ENCODE measurements at regions not wholly inside any gene's neighbourhood (a gene's known extent, or its start where the extent isn't known, plus 50 kb on each side); places are given as distances from the start of the nearest gene placed in this dataset.

DNA sequence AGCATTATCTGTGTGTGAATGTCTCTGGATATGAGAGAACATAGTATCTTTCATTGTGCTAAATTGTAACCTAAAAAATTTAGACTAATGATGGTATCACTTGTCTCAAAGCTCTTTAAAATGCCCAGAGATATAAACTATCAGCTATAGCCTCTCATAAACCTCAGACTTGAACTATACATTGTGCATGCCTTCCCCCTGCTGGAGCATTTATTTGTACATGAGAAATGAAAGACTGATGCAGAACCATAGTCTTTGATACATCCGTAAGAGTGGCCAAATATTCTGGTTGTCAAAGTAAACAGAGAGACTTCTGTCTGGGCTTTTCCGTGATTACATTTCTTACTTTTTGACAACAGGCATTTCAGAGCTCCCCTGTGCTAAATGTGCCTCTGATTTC lies 71.9 kb upstream of the CCDC68 start:
- Mint-ChIP-seq H3K9me3 (no peaks in the 10 kb centered on the region), H3K27me3 (no peaks in the 10 kb centered on the region), H3K27ac (no peak overlapping the region), H3K4me1 (ENCODE audit: low read depth) (no peaks in the 10 kb centered on the region), H3K36me3 (ENCODE audit: low read depth) (no peaks in the 10 kb centered on the region), H3K4me3 (no peak overlapping the region)
- intact Hi-C loops (cut with micrococcal nuclease), result no loop called here

- Mint-ChIP-seq H3K36me3 (ENCODE audit: low read depth) (no peaks in the 10 kb centered on the region), H3K4me1 (ENCODE audit: low read depth) (no peaks in the 10 kb centered on the region), H3K4me3 (no peak overlapping the region), H3K27ac (no peak overlapping the region), H3K27me3 (no peaks in the 10 kb centered on the region), H3K9me3 (no peaks in the 10 kb centered on the region)
- intact Hi-C loops (cut with micrococcal nuclease), result no loop called here
Observed at GRCh38 chr18:55024564-55024963, 65.3 kb upstream of the CCDC68 start.

- H3K36me3 Mint-ChIP-seq (ENCODE audit: low read depth), result no peaks in the 10 kb centered on the region
- H3K9me3 Mint-ChIP-seq, result no peaks in the 10 kb centered on the region
- intact Hi-C loops (cut with micrococcal nuclease), result no loop called here
- H3K4me3 Mint-ChIP-seq, result no peak overlapping the region
- H3K27ac Mint-ChIP-seq, result no peak overlapping the region
- H3K27me3 Mint-ChIP-seq, result no peaks in the 10 kb centered on the region
- no peaks in the 10 kb centered on the region for H3K4me1 Mint-ChIP-seq (ENCODE audit: low read depth)
Observed at GRCh38 chr18:55018602-55019001, 59.3 kb upstream of the CCDC68 start.

- Mint-ChIP-seq H3K27me3 (no peaks in the 10 kb centered on the region), H3K9me3 (no peaks in the 10 kb centered on the region), H3K36me3 (ENCODE audit: low read depth) (no peaks in the 10 kb centered on the region), H3K27ac (no peak overlapping the region), H3K4me1 (ENCODE audit: low read depth) (no peaks in the 10 kb centered on the region), H3K4me3 (no peak overlapping the region)
- intact Hi-C loops (cut with micrococcal nuclease), result no loop called here
Observed at GRCh38 chr18:55014095-55014494, 54.8 kb upstream of the CCDC68 start.

DNA sequence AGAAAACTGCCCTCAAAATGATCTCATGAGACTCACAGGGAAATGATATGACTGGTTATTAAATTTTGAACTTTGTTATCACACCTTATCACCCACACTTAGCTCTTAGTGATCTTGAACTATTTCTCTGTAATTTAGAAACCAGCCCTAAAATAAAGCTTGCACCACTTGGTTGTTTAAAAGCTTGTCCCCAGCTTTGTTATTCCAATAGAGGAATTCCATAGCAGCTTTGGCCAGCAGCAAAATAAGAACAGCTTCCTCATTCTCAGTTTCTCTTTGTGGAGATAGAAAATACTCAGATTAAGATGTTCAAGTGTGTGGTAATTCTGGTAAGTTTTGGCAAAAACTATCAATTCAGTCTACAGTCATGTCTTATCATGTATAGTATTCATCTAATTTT lies 54.4 kb upstream of the CCDC68 start:
- Mint-ChIP-seq H3K4me1 (ENCODE audit: low read depth) (no peaks in the 10 kb centered on the region), H3K9me3 (no peaks in the 10 kb centered on the region), H3K27me3 (no peaks in the 10 kb centered on the region), H3K27ac (no peak overlapping the region), H3K36me3 (ENCODE audit: low read depth) (no peaks in the 10 kb centered on the region), H3K4me3 (no peak overlapping the region)
- intact Hi-C loops (cut with micrococcal nuclease), result no loop called here

DNA sequence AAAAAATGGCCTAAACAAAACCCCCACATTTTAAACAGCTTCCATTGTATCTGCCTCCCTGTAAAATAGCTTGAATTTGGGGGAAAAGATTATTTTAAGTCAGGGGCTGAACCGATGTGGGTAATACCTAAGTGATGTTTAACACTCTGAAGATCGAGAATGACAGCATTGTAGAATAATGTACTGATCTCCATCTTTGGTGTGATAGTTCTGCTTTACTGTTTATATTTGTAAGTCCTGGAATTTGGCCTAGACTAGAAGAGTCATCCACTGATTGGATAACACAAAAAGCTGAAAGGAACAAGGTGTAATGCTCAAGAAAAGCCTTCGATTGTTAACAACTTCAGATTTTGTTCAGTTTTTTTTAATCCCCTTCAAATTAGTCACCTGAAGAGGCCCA lies 53.8 kb upstream of the CCDC68 start:
- no peak overlapping the region for H3K27ac Mint-ChIP-seq
- H3K27me3 Mint-ChIP-seq, result no peaks in the 10 kb centered on the region
- intact Hi-C loops (cut with micrococcal nuclease), result no loop called here
- no peaks in the 10 kb centered on the region for H3K4me1 Mint-ChIP-seq (ENCODE audit: low read depth)
- H3K9me3 Mint-ChIP-seq, result no peaks in the 10 kb centered on the region
- H3K4me3 Mint-ChIP-seq, result no peak overlapping the region
- H3K36me3 Mint-ChIP-seq (ENCODE audit: low read depth), result no peaks in the 10 kb centered on the region

DNA sequence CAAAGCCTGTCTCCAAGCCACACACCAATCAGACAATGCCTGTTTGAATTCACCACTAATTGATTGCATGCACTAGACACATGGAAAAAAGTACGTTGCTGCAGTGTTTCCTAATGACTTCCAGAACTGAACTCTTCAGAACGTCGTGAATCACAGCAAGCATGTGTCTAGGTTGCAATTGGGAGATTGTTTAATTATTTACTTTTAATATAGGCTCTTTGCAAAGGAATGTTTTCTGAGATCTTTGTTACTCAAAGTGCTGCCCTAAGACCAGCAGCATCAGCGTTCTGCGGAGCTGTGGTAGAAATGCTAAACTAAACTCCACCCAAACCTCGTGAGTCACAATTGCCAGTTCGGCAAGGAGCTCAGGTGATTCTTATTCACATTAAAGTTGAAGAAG lies 52.7 kb upstream of the CCDC68 start:
- no peaks in the 10 kb centered on the region for H3K4me1 Mint-ChIP-seq (ENCODE audit: low read depth)
- no peak overlapping the region for H3K4me3 Mint-ChIP-seq
- H3K36me3 Mint-ChIP-seq (ENCODE audit: low read depth), result no peaks in the 10 kb centered on the region
- no peaks in the 10 kb centered on the region for H3K9me3 Mint-ChIP-seq
- no peaks in the 10 kb centered on the region for H3K27me3 Mint-ChIP-seq
- no peak overlapping the region for H3K27ac Mint-ChIP-seq
- intact Hi-C loops (cut with micrococcal nuclease), result no loop called here

All from dendritic cell treated with granulocyte-macrophage colony-stimulating factor and Interleukin-4, amounts not matched to agents 40 ng/mL and 50 ng/mL, for 4 days (primary cell).